Activated CD8-positive, alpha-beta T cell treated with anti-CD3 and anti-CD28 coated beads for 36 hours (primary cell): ENCODE measurements at regions not wholly inside any gene's neighbourhood (a gene's known extent, or its start where the extent isn't known, plus 50 kb on each side); places are given as distances from the start of the nearest gene placed in this dataset.
"Not testable (repeated sequence)": the region's sequence is repeated elsewhere in the genome, so short reads cannot be mapped to it uniquely, and the experiment has no call there.

ENCODE experiments used
- ATAC-seq: fragments of 200-7000 bp; cut with Tn5 transposase; one replicate; pipeline ENCODE4 v1.10.0; 2021; ENCODE audit warnings: mild to moderate bottlenecking, moderate library complexity
- CTCF ChIA-PET: fragments of 350-600 bp; sonication (Branson Sonifier 250); formaldehyde crosslinking; loops from one replicate; lab custom pipeline; 2021; ENCODE audit warnings: antibody characterized with exemption; lab: Charles Lee
- POLR2A ChIA-PET: fragments of 350-600 bp; sonication (Branson Sonifier 250); formaldehyde crosslinking; loops from one replicate; lab custom pipeline; 2021; ENCODE audit warnings: antibody characterized with exemption; lab: Charles Lee
- DNase-seq: peaks from one replicate; pipeline ENCODE4 v3.0.0-alpha.2; 2020
- H3K27ac Mint-ChIP-seq: one replicate; pipeline ENCODE4 v1.8.0; 2021; ENCODE audit warnings: mild to moderate bottlenecking, mixed read lengths
- H3K27me3 Mint-ChIP-seq: one replicate; pipeline ENCODE4 v1.8.0; 2021; ENCODE audit warnings: mixed read lengths
- H3K36me3 Mint-ChIP-seq: one replicate; pipeline ENCODE4 v1.8.0; 2021; ENCODE audit warnings: low read depth, mixed read lengths
- H3K4me1 Mint-ChIP-seq: one replicate; pipeline ENCODE4 v1.8.0; 2021; ENCODE audit warnings: low read depth, mixed read lengths
- H3K4me3 Mint-ChIP-seq: one replicate; pipeline ENCODE4 v1.8.0; 2021; ENCODE audit warnings: mild to moderate bottlenecking, moderate library complexity, mixed read lengths
- H3K9me3 Mint-ChIP-seq: one replicate; pipeline ENCODE4 v1.8.0; 2021; ENCODE audit warnings: mixed read lengths
- intact Hi-C: fragments of 100-400 bp; cut with micrococcal nuclease; formaldehyde crosslinking; loops from one replicate; pipeline ENCODE4 v1.10.0; 2022
- TF ChIP-seq, protein P1 (sequence below): fragments of 200-600 bp; IDR thresholded peaks from one replicate; pipeline ENCODE4 v1.8.0; 2022; ENCODE audit warnings: antibody characterized with exemption, mild to moderate bottlenecking

DNA sequence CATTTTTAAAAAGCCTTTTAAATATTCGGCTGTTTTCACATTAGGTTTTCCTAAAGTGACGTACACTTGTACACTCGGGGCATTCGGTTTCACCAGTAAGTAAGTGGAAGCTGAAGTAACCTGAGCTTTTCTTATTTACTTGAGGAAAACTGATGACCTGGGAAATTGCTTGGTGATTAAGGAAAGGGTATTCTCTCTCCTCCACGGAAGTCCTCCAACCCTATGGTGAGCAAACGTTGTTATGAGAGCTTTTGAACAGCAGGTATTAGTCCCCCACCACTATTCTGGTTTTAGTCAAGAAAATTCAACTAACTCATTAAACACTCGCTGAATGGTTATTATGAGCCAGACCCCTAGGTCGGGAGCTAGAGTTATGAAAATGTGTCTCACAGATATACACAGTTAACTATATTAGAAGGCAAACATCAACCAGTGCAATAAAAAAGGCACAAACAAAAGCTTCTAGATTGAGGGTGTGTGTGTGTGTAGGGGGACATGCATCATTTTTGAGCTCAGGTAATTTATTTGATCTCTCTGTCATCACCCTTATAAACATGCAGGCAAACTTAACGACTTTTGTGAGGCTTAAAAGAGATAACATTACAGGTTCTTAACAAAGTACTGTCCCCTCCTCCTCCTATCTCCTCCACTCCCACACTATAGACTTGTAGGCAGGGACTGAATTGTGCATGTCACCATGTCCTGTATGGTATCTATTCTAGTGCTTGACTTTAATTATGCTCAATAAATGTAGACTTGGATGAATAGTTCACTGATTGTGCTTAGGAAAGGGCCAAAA, 143.3 kb upstream of the MB21D2 start:
- Mint-ChIP-seq H3K4me3 (no peak overlapping the region), H3K9me3 (no peaks in the 10 kb centered on the region), H3K27ac (no peak overlapping the region), H3K27me3 (peaks cover 2% of the 10 kb centered on the region), H3K4me1 (no peaks in the 10 kb centered on the region), H3K36me3 (no peaks in the 10 kb centered on the region)
- intact Hi-C loops = no loop called here
- ATAC-seq (no peak), DNase-seq (no peak)
- ChIA-PET CTCF (interaction anchor here (1.0 kb wide), 1 partner anchor 18 kb away, joined by 4 read pairs; no protein-coding TSS in a partner anchor), POLR2A (interaction anchor here (0.9 kb wide), 1 partner anchor 9 kb away, joined by 3 read pairs; no protein-coding TSS in a partner anchor)
- TF ChIP-seq, protein P1, sequence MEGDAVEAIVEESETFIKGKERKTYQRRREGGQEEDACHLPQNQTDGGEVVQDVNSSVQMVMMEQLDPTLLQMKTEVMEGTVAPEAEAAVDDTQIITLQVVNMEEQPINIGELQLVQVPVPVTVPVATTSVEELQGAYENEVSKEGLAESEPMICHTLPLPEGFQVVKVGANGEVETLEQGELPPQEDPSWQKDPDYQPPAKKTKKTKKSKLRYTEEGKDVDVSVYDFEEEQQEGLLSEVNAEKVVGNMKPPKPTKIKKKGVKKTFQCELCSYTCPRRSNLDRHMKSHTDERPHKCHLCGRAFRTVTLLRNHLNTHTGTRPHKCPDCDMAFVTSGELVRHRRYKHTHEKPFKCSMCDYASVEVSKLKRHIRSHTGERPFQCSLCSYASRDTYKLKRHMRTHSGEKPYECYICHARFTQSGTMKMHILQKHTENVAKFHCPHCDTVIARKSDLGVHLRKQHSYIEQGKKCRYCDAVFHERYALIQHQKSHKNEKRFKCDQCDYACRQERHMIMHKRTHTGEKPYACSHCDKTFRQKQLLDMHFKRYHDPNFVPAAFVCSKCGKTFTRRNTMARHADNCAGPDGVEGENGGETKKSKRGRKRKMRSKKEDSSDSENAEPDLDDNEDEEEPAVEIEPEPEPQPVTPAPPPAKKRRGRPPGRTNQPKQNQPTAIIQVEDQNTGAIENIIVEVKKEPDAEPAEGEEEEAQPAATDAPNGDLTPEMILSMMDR = no peak

DNA sequence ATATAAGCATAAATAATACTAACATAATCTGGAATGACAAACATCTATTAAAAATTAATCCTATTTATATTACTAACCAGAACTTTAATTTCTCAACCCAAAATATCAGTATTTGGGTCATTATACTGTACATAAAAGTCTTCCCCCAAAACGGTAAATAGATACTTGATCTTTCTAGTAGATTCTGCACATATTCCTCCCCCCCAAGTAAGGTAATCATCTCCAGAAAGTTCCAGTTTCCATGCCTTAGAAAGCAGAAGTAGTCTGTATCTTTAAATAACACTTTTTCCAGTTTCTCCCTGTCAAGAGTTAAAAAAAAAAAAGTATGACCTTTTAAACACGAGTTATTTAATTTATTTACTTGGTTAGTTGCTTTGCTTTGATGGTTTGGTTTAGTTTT, 150.7 kb upstream of the MB21D2 start:
- peaks cover 5% of the 10 kb centered on the region for H3K27me3 Mint-ChIP-seq
- no peak overlapping the region for H3K27ac Mint-ChIP-seq
- intact Hi-C loops = no loop called here
- POLR2A ChIA-PET = no interaction called here
- H3K4me3 Mint-ChIP-seq = no peak overlapping the region
- ATAC-seq (no peak), DNase-seq (no peak)
- CTCF ChIA-PET = no interaction called here
- no peaks in the 10 kb centered on the region for H3K36me3 Mint-ChIP-seq
- H3K4me1 Mint-ChIP-seq = no peaks in the 10 kb centered on the region
- H3K9me3 Mint-ChIP-seq = no peaks in the 10 kb centered on the region
- TF ChIP-seq, protein P1 = no peak

DNA sequence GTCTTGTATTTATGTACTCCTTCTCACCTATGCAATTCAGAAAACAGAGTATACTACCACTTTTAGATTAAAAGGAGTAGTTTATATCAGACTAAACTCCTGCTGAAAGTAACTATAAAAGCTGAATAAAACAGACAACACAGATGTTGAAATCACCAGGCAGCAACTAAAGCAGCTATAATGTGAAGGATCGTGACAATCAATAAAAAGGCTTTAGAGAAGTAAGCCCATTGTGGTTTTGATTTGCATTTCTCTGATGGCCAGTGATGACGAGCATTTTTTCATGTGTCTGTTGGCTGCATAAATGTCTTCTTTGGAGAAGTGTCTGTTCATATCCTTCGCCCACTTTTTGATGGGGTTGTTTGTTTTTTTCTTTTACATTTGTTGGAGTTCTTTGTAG, 152.1 kb upstream of the MB21D2 start:
- intact Hi-C loops, H3K27me3 Mint-ChIP-seq, H3K4me1 Mint-ChIP-seq, H3K9me3 Mint-ChIP-seq, ATAC-seq, DNase-seq, H3K36me3 Mint-ChIP-seq, H3K27ac Mint-ChIP-seq, POLR2A ChIA-PET, H3K4me3 Mint-ChIP-seq, CTCF ChIA-PET: not testable (repeated sequence)

DNA sequence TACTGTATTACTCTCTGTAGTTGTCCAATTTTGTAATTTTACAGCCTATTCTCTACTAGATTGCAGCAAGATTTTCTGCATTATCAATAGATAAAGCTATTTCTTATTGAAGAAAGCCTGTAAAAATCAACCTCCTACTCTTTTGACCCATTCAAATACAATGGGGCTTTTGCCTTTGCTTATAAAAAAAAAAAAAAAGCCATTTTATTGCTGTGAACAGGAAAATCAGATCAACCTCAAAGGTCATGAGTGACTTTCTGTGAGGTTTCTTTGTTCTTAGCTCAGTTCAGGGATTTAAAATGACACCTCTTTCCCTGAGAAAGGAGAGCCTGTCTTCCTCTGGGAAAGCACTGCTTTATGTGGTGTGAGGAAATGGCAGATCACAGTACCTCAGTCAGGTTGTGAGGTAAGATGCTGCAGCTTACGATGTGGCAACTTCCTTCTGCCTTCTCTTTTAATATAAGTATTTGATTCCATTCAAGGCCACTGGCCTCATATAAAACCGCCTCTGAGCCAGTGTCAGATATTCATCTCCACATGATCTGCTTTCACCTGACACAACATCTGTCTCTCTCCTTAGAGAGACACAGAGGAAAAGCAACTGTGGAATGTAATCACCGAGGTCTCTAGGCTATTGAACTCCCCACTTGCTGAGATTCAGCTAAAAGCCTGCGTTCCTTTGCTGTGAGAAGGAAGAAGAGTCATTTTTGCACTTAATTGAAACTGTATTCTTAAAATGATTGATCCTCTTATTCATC, 161.5 kb upstream of the MB21D2 start:
- Mint-ChIP-seq H3K4me3 (no peak overlapping the region), H3K27ac (no peak overlapping the region), H3K27me3 (peaks cover 5% of the 10 kb centered on the region), H3K4me1 (no peaks in the 10 kb centered on the region), H3K36me3 (no peaks in the 10 kb centered on the region), H3K9me3 (no peaks in the 10 kb centered on the region)
- ChIA-PET POLR2A (no interaction called here), CTCF (no interaction called here)
- DNase-seq (no peak), ATAC-seq (no peak)
- intact Hi-C loops = no loop called here
- TF ChIP-seq, protein P1 = no peak

DNA sequence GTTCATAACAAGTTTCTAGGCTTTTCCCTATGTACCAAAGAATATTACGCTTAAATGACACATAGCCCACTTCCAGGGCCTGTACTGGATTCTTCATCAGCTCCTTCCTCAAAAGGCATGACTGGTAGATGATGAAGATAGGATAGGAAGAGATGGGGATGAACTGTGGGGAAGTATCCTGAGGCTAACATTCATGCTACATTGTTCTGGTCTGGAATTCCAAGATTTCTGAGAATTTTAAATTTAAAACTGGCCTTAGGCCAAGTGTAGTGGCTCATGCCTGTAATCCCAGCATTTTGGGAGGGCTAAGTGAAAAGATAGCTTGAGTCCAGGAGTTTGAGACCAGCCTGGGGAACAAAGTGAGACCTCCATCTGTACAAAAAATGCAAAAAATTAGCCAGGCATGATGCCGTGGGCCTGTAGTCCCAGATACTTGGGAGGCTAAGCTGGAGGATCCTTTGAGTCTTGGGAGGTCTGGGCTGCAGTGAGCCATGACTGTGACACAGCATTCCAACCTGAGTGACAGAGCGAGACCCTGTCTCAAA, 160.1 kb upstream of the PLAAT1 start:
- intact Hi-C loops = no loop called here
- no peaks in the 10 kb centered on the region for H3K9me3 Mint-ChIP-seq
- H3K4me1 Mint-ChIP-seq = no peaks in the 10 kb centered on the region
- ChIA-PET CTCF (interaction anchor here (0.8 kb wide), 1 partner anchor 40 kb away, joined by 3 read pairs; no protein-coding TSS in a partner anchor), POLR2A (no interaction called here)
- H3K36me3 Mint-ChIP-seq = no peaks in the 10 kb centered on the region
- no peak for ATAC-seq
- no peak for DNase-seq
- H3K4me3 Mint-ChIP-seq = no peak overlapping the region
- no peaks in the 10 kb centered on the region for H3K27me3 Mint-ChIP-seq
- TF ChIP-seq, protein P1 = no peak
- no peak overlapping the region for H3K27ac Mint-ChIP-seq
